ENCODE measurements at regions not wholly inside any gene's neighbourhood (a gene's known extent, or its start where the extent isn't known, plus 50 kb on each side); places are given as distances from the start of the nearest gene placed in this dataset.

- no peak overlapping the region for H3K27ac Mint-ChIP-seq
- no peak overlapping the region for H3K27ac ChIP-seq (ENCODE audit: insufficient read depth, low read length, poor library complexity, severe bottlenecking)
- H3K4me3 Mint-ChIP-seq, result no peak overlapping the region
- H3K4me1 Mint-ChIP-seq, result no peaks in the 10 kb centered on the region
- peaks cover 0 to 16% of the 10 kb centered on the region in 2 experiments for H3K9me3 ChIP-seq (ENCODE audit: control insufficient read depth in 2 of 2, low read length in 2 of 2)
- H3K27me3 Mint-ChIP-seq, result no peaks in the 10 kb centered on the region
- no peak overlapping the region for H3K4me3 ChIP-seq (ENCODE audit: low read depth, low read length)
- ATAC-seq (ENCODE audit: low read depth in 2 of 2), result no peak
- H3K36me3 ChIP-seq (ENCODE audit: control insufficient read depth, insufficient read depth, low read length), result no peaks in the 10 kb centered on the region
- DNase-seq, result no peak
- no peaks in the 10 kb centered on the region for H3K4me1 ChIP-seq (ENCODE audit: control insufficient read depth, insufficient read depth, low read length, poor library complexity, severe bottlenecking)
- no peaks in the 10 kb centered on the region for H3K27me3 ChIP-seq (ENCODE audit: control insufficient read depth, insufficient read depth, low read length)
- H3K36me3 Mint-ChIP-seq, result no peaks in the 10 kb centered on the region
- peaks cover 0 to 19% (median 11%) of the 10 kb centered on the region in 7 donors for H3K9me3 Mint-ChIP-seq
These were observed 1393.7 kb downstream of the DSC3 start for GRCh38 chr18:29648891-29649290.

- no peak overlapping the region for H3K4me3 ChIP-seq (ENCODE audit: low read depth, low read length)
- Mint-ChIP-seq H3K27me3 (no peaks in the 10 kb centered on the region), H3K9me3 (peaks cover 0 to 22% (median 9%) of the 10 kb centered on the region in 7 donors), H3K4me1 (no peaks in the 10 kb centered on the region), H3K4me3 (no peak overlapping the region), H3K27ac (no peak overlapping the region), H3K36me3 (no peaks in the 10 kb centered on the region)
- H3K9me3 ChIP-seq (ENCODE audit: control insufficient read depth in 2 of 2, low read length in 2 of 2), result peaks cover 0 to 7% of the 10 kb centered on the region in 2 experiments
- no peak for DNase-seq
- H3K36me3 ChIP-seq (ENCODE audit: control insufficient read depth, insufficient read depth, low read length), result no peaks in the 10 kb centered on the region
- no peak for ATAC-seq (ENCODE audit: low read depth in 2 of 2)
- no peaks in the 10 kb centered on the region for H3K4me1 ChIP-seq (ENCODE audit: control insufficient read depth, insufficient read depth, low read length, poor library complexity, severe bottlenecking)
- H3K27me3 ChIP-seq (ENCODE audit: control insufficient read depth, insufficient read depth, low read length), result no peaks in the 10 kb centered on the region
- no peak overlapping the region for H3K27ac ChIP-seq (ENCODE audit: insufficient read depth, low read length, poor library complexity, severe bottlenecking)
These were observed 1394.8 kb downstream of the DSC3 start for GRCh38 chr18:29647700-29648099.

GRCh38 chr18:29644276-29644675 lies 1398.3 kb downstream of the DSC3 start:
- ATAC-seq (ENCODE audit: low read depth in 2 of 2), result no peak
- Mint-ChIP-seq H3K27ac (no peak overlapping the region), H3K4me3 (no peak overlapping the region), H3K36me3 (no peaks in the 10 kb centered on the region), H3K4me1 (no peaks in the 10 kb centered on the region), H3K9me3 (peaks cover 0 to 37% (median 9%) of the 10 kb centered on the region in 7 donors), H3K27me3 (no peaks in the 10 kb centered on the region)
- Histone ChIP-seq H3K27me3 (ENCODE audit: control insufficient read depth, insufficient read depth, low read length) (no peaks in the 10 kb centered on the region), H3K36me3 (ENCODE audit: control insufficient read depth, insufficient read depth, low read length) (no peaks in the 10 kb centered on the region), H3K9me3 (ENCODE audit: control insufficient read depth in 2 of 2, low read length in 2 of 2) (peaks cover 0 to 2% of the 10 kb centered on the region in 2 experiments), H3K27ac (ENCODE audit: insufficient read depth, low read length, poor library complexity, severe bottlenecking) (no peak overlapping the region), H3K4me1 (ENCODE audit: control insufficient read depth, insufficient read depth, low read length, poor library complexity, severe bottlenecking) (no peaks in the 10 kb centered on the region), H3K4me3 (ENCODE audit: low read depth, low read length) (no peak overlapping the region)
- DNase-seq, result no peak

- Histone ChIP-seq H3K27ac (ENCODE audit: insufficient read depth, low read length, poor library complexity, severe bottlenecking) (no peak overlapping the region), H3K4me3 (ENCODE audit: low read depth, low read length) (no peak overlapping the region), H3K4me1 (ENCODE audit: control insufficient read depth, insufficient read depth, low read length, poor library complexity, severe bottlenecking) (no peaks in the 10 kb centered on the region), H3K36me3 (ENCODE audit: control insufficient read depth, insufficient read depth, low read length) (no peaks in the 10 kb centered on the region), H3K9me3 (ENCODE audit: control insufficient read depth in 2 of 2, low read length in 2 of 2) (peaks cover 0 to 4% of the 10 kb centered on the region in 2 experiments), H3K27me3 (ENCODE audit: control insufficient read depth, insufficient read depth, low read length) (no peaks in the 10 kb centered on the region)
- Mint-ChIP-seq H3K9me3 (peaks cover 0 to 42% (median 5%) of the 10 kb centered on the region in 7 donors), H3K36me3 (no peaks in the 10 kb centered on the region), H3K27me3 (no peaks in the 10 kb centered on the region), H3K4me1 (no peaks in the 10 kb centered on the region), H3K4me3 (no peak overlapping the region), H3K27ac (no peak overlapping the region)
- ATAC-seq (ENCODE audit: low read depth in 2 of 2) (no peak), DNase-seq (no peak)
These were observed 1413.0 kb downstream of the DSC3 start for GRCh38 chr18:29629493-29630036.

GRCh38 chr18:29626094-29626493 lies 1416.4 kb downstream of the DSC3 start:
- Mint-ChIP-seq H3K27me3 (no peaks in the 10 kb centered on the region), H3K4me1 (no peaks in the 10 kb centered on the region), H3K9me3 (peaks cover 0 to 26% (median 4%) of the 10 kb centered on the region in 7 donors), H3K4me3 (no peak overlapping the region), H3K36me3 (no peaks in the 10 kb centered on the region), H3K27ac (no peak overlapping the region)
- Histone ChIP-seq H3K9me3 (ENCODE audit: control insufficient read depth in 2 of 2, low read length in 2 of 2) (peaks cover 0 to 7% of the 10 kb centered on the region in 2 experiments), H3K27me3 (ENCODE audit: control insufficient read depth, insufficient read depth, low read length) (no peaks in the 10 kb centered on the region), H3K4me3 (ENCODE audit: low read depth, low read length) (no peak overlapping the region), H3K27ac (ENCODE audit: insufficient read depth, low read length, poor library complexity, severe bottlenecking) (no peak overlapping the region), H3K36me3 (ENCODE audit: control insufficient read depth, insufficient read depth, low read length) (no peaks in the 10 kb centered on the region), H3K4me1 (ENCODE audit: control insufficient read depth, insufficient read depth, low read length, poor library complexity, severe bottlenecking) (no peaks in the 10 kb centered on the region)
- DNase-seq, result no peak
- ATAC-seq (ENCODE audit: low read depth in 2 of 2), result no peak

GRCh38 chr18:29616867-29617266 lies 1425.7 kb downstream of the DSC3 start:
- ATAC-seq (ENCODE audit: low read depth in 2 of 2), result no peak
- H3K27me3 Mint-ChIP-seq, result no peaks in the 10 kb centered on the region
- H3K4me1 Mint-ChIP-seq, result no peaks in the 10 kb centered on the region
- peaks cover 0 to 36% (median 7%) of the 10 kb centered on the region in 7 donors for H3K9me3 Mint-ChIP-seq
- Histone ChIP-seq H3K27me3 (ENCODE audit: control insufficient read depth, insufficient read depth, low read length) (no peaks in the 10 kb centered on the region), H3K27ac (ENCODE audit: insufficient read depth, low read length, poor library complexity, severe bottlenecking) (no peak overlapping the region), H3K4me3 (ENCODE audit: low read depth, low read length) (no peak overlapping the region), H3K9me3 (ENCODE audit: control insufficient read depth in 2 of 2, low read length in 2 of 2) (no peaks in the 10 kb centered on the region), H3K36me3 (ENCODE audit: control insufficient read depth, insufficient read depth, low read length) (no peaks in the 10 kb centered on the region), H3K4me1 (ENCODE audit: control insufficient read depth, insufficient read depth, low read length, poor library complexity, severe bottlenecking) (no peaks in the 10 kb centered on the region)
- DNase-seq, result no peak
- H3K4me3 Mint-ChIP-seq, result no peak overlapping the region
- no peaks in the 10 kb centered on the region for H3K36me3 Mint-ChIP-seq
- H3K27ac Mint-ChIP-seq, result no peak overlapping the region

GRCh38 chr18:29608982-29609381 lies 1432.1 kb upstream of the CDH2 start:
- H3K27me3 ChIP-seq (ENCODE audit: control insufficient read depth, insufficient read depth, low read length), result no peaks in the 10 kb centered on the region
- no peak overlapping the region for H3K4me3 ChIP-seq (ENCODE audit: low read depth, low read length)
- Mint-ChIP-seq H3K4me1 (no peaks in the 10 kb centered on the region), H3K27me3 (no peaks in the 10 kb centered on the region), H3K9me3 (peaks cover 6 to 55% (median 11%) of the 10 kb centered on the region in 7 donors), H3K36me3 (no peaks in the 10 kb centered on the region), H3K27ac (no peak overlapping the region), H3K4me3 (no peak overlapping the region)
- H3K27ac ChIP-seq (ENCODE audit: insufficient read depth, low read length, poor library complexity, severe bottlenecking), result no peak overlapping the region
- DNase-seq, result no peak
- ATAC-seq (ENCODE audit: low read depth in 2 of 2), result no peak
- no peaks in the 10 kb centered on the region for H3K36me3 ChIP-seq (ENCODE audit: control insufficient read depth, insufficient read depth, low read length)
- H3K4me1 ChIP-seq (ENCODE audit: control insufficient read depth, insufficient read depth, low read length, poor library complexity, severe bottlenecking), result no peaks in the 10 kb centered on the region
- peaks cover 2 to 6% of the 10 kb centered on the region in 2 experiments for H3K9me3 ChIP-seq (ENCODE audit: control insufficient read depth in 2 of 2, low read length in 2 of 2)

- H3K27me3 Mint-ChIP-seq, result no peaks in the 10 kb centered on the region
- no peaks in the 10 kb centered on the region for H3K36me3 Mint-ChIP-seq
- no peak overlapping the region for H3K4me3 ChIP-seq (ENCODE audit: low read depth, low read length)
- peaks cover 0 to 6% of the 10 kb centered on the region in 2 experiments for H3K9me3 ChIP-seq (ENCODE audit: control insufficient read depth in 2 of 2, low read length in 2 of 2)
- DNase-seq (no peak), ATAC-seq (ENCODE audit: low read depth in 2 of 2) (no peak)
- H3K4me1 ChIP-seq (ENCODE audit: control insufficient read depth, insufficient read depth, low read length, poor library complexity, severe bottlenecking), result no peaks in the 10 kb centered on the region
- no peak overlapping the region for H3K4me3 Mint-ChIP-seq
- peaks cover 0 to 48% (median 13%) of the 10 kb centered on the region in 7 donors for H3K9me3 Mint-ChIP-seq
- H3K4me1 Mint-ChIP-seq, result no peaks in the 10 kb centered on the region
- H3K27ac Mint-ChIP-seq, result no peak overlapping the region
- no peak overlapping the region for H3K27ac ChIP-seq (ENCODE audit: insufficient read depth, low read length, poor library complexity, severe bottlenecking)
- no peaks in the 10 kb centered on the region for H3K27me3 ChIP-seq (ENCODE audit: control insufficient read depth, insufficient read depth, low read length)
- H3K36me3 ChIP-seq (ENCODE audit: control insufficient read depth, insufficient read depth, low read length), result no peaks in the 10 kb centered on the region
These were observed 1428.4 kb upstream of the CDH2 start for GRCh38 chr18:29605365-29605764.

All from CD4-positive, CD25-positive, alpha-beta regulatory T cell (primary cell).